ENCODE measurements at regions not wholly inside any gene's neighbourhood (a gene's known extent, or its start where the extent isn't known, plus 50 kb on each side); places are given as distances from the start of the nearest gene placed in this dataset.
"Not testable (repeated sequence)": the region's sequence is repeated elsewhere in the genome, so short reads cannot be mapped to it uniquely, and the experiment has no call there.

- not testable (repeated sequence) for TF ChIP-seq TOX (CRISPR knock-in tag; IDR thresholded peaks at IDR 0.05; ENCODE audit: borderline replicate concordance); ZNF70 (CRISPR knock-in tag; IDR thresholded peaks at IDR 0.05); PATZ1 (CRISPR knock-in tag; IDR thresholded peaks at IDR 0.05; ENCODE audit: borderline replicate concordance); ZNF8 (CRISPR knock-in tag; IDR thresholded peaks at IDR 0.05); RARB (CRISPR knock-in tag; IDR thresholded peaks at IDR 0.05); POU6F1 (CRISPR knock-in tag; IDR thresholded peaks at IDR 0.05; ENCODE audit: borderline replicate concordance, low read depth); ZFP30 (CRISPR knock-in tag; IDR thresholded peaks at IDR 0.05); GLIS3 (CRISPR knock-in tag; IDR thresholded peaks at IDR 0.05)
Observed at GRCh38 chr3:177365294-177365693, 168.0 kb upstream of the TBL1XR1 start.

Measured in SK-N-SH treated with all-trans-retinoic acid at 6 μM for 48 hours (cell line).